ENCODE measurements at regions not wholly inside any gene's neighbourhood (a gene's known extent, or its start where the extent isn't known, plus 50 kb on each side); places are given as distances from the start of the nearest gene placed in this dataset.

DNA sequence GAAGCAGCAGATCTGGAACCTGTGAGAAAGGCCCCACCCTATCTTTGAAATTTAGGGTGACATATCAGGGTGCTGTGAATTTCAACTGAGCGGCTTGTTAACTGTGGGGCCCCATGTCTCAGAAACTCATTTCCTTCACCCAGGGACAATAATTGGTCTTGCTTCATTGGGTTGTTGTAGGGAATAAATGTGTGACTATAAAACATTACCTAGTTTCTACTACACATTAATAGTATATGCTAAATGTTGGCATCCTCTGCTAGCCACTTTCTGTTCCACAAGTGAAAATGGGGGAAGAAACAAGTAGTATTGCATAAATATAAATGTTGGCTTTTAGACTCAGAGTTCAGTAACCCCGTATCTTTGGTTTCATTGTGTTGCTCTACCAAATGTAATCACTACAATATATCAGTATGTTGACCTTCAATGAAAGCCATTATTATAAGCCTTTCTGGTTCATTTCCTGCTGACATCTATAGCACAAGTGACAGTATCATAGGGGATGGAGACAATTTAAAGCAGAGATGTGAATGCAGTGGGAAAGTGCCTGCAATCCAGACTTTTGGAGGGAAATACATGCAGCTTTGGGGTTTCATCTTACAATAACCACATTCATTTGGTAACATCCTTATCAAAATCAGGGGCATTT lies 905.5 kb upstream of the RAG2 start:
- H3K36me3 ChIP-seq = no peaks in the 10 kb centered on the region
- TF ChIP-seq, protein P1, sequence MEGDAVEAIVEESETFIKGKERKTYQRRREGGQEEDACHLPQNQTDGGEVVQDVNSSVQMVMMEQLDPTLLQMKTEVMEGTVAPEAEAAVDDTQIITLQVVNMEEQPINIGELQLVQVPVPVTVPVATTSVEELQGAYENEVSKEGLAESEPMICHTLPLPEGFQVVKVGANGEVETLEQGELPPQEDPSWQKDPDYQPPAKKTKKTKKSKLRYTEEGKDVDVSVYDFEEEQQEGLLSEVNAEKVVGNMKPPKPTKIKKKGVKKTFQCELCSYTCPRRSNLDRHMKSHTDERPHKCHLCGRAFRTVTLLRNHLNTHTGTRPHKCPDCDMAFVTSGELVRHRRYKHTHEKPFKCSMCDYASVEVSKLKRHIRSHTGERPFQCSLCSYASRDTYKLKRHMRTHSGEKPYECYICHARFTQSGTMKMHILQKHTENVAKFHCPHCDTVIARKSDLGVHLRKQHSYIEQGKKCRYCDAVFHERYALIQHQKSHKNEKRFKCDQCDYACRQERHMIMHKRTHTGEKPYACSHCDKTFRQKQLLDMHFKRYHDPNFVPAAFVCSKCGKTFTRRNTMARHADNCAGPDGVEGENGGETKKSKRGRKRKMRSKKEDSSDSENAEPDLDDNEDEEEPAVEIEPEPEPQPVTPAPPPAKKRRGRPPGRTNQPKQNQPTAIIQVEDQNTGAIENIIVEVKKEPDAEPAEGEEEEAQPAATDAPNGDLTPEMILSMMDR (IDR thresholded peaks at IDR 0.05; ENCODE audit: low read depth, low read length) = no peak
- H3K27me3 ChIP-seq (ENCODE audit: insufficient read depth, low read depth, severe bottlenecking) = no peaks in the 10 kb centered on the region
- H3K27ac ChIP-seq = no peak overlapping the region
- DNase-seq = no peak
- H3K9me3 ChIP-seq (ENCODE audit: severe bottlenecking) = no peaks in the 10 kb centered on the region
- H3K4me3 ChIP-seq (ENCODE audit: low read depth, low read length) = no peak overlapping the region

DNA sequence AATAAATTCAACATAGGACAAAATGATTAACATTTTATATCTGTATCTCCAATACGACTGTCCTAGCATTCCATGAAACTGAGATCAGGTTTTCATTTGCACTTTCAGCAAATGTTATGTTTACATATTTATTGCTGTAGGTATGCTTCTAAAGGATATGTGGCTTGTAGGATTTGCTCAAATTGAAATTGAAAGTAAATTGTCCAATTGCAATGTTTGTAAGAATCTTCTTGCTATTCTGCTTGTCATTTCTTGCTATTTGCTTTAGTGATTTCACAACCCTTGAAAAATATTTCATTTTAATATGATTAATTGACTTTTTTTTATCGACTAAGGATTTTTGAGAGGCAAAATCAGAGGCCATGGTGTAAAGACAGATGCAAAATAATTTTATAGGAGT lies 904.2 kb upstream of the RAG2 start:
- H3K36me3 ChIP-seq = no peaks in the 10 kb centered on the region
- no peaks in the 10 kb centered on the region for H3K9me3 ChIP-seq (ENCODE audit: severe bottlenecking)
- no peak overlapping the region for H3K4me3 ChIP-seq (ENCODE audit: low read depth, low read length)
- H3K27ac ChIP-seq = no peak overlapping the region
- no peak for DNase-seq
- TF ChIP-seq, protein P1 (IDR thresholded peaks at IDR 0.05; ENCODE audit: low read depth, low read length) = no peak
- H3K27me3 ChIP-seq (ENCODE audit: insufficient read depth, low read depth, severe bottlenecking) = no peaks in the 10 kb centered on the region

DNA sequence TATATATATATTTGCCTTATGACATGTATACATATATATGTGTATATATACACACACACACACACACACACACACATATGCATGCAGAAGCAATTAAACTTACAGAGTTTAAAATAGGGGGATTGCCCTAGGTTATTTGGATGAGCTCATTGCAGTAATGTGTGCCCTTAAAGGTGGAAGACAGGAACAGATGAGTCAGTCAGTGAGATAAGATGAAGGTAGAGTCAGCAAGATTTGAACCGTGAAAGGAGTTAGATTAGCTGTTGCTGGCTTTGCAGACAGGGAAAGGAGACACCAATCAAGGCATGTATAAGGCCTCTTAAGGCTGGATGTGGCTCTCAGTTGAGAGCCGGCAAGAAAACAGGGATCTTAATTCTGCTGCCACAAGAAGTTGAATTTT lies 902.4 kb upstream of the RAG2 start:
- DNase-seq = no peak
- TF ChIP-seq, protein P1 (IDR thresholded peaks at IDR 0.05; ENCODE audit: low read depth, low read length) = no peak
- no peak overlapping the region for H3K4me3 ChIP-seq (ENCODE audit: low read depth, low read length)
- H3K9me3 ChIP-seq (ENCODE audit: severe bottlenecking) = no peaks in the 10 kb centered on the region
- no peak overlapping the region for H3K27ac ChIP-seq
- no peaks in the 10 kb centered on the region for H3K36me3 ChIP-seq
- H3K27me3 ChIP-seq (ENCODE audit: insufficient read depth, low read depth, severe bottlenecking) = no peaks in the 10 kb centered on the region

DNA sequence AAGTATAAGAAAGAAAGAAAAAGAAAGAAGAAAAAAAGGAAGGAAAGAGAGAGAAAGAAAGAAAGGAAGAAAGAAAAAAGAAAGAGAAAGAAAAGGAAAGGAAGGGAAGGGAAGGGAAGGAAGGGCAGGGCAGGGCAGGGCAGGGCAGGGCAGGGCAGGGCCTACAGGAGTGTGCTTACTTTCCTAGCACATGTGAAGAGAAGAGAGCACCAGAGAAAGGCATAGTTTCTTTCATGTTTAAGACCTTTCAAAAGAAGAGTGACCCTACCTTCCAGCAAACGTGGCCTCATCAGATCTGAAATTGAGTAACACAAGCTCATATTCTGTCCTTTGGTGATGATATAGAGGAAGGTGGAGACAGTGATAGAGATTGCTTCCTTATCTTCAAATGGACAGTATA lies 899.3 kb upstream of the RAG2 start:
- H3K9me3 ChIP-seq (ENCODE audit: severe bottlenecking) = no peaks in the 10 kb centered on the region
- TF ChIP-seq, protein P1 (IDR thresholded peaks at IDR 0.05; ENCODE audit: low read depth, low read length) = no peak
- no peak overlapping the region for H3K27ac ChIP-seq
- no peaks in the 10 kb centered on the region for H3K36me3 ChIP-seq
- H3K27me3 ChIP-seq (ENCODE audit: insufficient read depth, low read depth, severe bottlenecking) = no peaks in the 10 kb centered on the region
- H3K4me3 ChIP-seq (ENCODE audit: low read depth, low read length) = no peak overlapping the region
- no peak for DNase-seq

DNA sequence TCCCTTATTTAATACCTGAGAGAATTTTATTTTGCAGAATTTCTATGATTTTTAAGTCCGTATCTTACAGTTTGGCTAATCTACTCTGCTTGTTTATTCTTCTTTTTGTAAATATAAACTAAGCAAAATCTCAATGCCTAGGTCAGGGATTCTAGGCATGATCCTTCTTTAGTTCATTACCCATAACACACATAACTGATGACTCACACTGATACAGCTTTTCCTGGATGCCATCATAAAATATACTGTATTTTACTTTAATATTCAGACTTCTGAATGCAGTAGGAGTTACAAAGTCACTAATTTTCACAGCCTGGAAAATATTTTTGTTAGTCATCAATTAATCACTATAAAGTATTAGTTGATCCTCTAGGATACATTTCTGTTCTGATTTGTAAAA lies 898.2 kb upstream of the RAG2 start:
- H3K27ac ChIP-seq = no peak overlapping the region
- DNase-seq = no peak
- H3K9me3 ChIP-seq (ENCODE audit: severe bottlenecking) = no peaks in the 10 kb centered on the region
- H3K4me3 ChIP-seq (ENCODE audit: low read depth, low read length) = no peak overlapping the region
- TF ChIP-seq, protein P1 (IDR thresholded peaks at IDR 0.05; ENCODE audit: low read depth, low read length) = no peak
- H3K36me3 ChIP-seq = no peaks in the 10 kb centered on the region
- no peaks in the 10 kb centered on the region for H3K27me3 ChIP-seq (ENCODE audit: insufficient read depth, low read depth, severe bottlenecking)

DNA sequence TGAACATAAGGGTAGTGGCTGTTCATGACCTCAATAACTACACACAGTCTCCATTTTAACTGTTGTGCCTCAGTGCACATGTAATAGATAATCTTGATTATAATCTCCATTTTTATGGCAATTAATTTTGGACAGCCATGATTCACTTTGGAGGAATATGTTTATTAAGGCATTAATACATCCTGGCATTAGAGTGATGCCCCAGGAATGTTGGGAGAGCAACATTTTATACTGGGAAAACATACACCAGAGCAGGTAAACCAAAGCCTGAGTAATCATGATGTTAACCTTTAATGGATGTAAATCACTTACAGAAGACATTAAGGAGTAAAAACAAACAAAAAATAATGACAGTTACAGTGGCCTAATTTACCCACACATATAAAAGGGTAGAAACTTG lies 886.3 kb upstream of the RAG2 start:
- Histone ChIP-seq H3K27ac (no peak overlapping the region), H3K4me3 (ENCODE audit: low read depth, low read length) (no peak overlapping the region), H3K27me3 (ENCODE audit: insufficient read depth, low read depth, severe bottlenecking) (no peaks in the 10 kb centered on the region), H3K9me3 (ENCODE audit: severe bottlenecking) (no peaks in the 10 kb centered on the region), H3K36me3 (no peaks in the 10 kb centered on the region)
- TF ChIP-seq, protein P1 (IDR thresholded peaks at IDR 0.05; ENCODE audit: low read depth, low read length) = no peak
- no peak for DNase-seq
